IMR-90 (cell line): ENCODE measurements at regions not wholly inside any gene's neighbourhood (a gene's known extent, or its start where the extent isn't known, plus 50 kb on each side); places are given as distances from the start of the nearest gene placed in this dataset.

Experiments
- ATAC-seq: fragments of 200-7000 bp; cut with Tn5 transposase; 2 replicates; pipeline ENCODE4 v1.9.1; 2020; ENCODE audit warnings: low read depth, mild to moderate bottlenecking, moderate library complexity
- BruUV-seq: library from RNA; stranded (reverse); fragments of 400-500 nt; replicated peaks from 2 replicates; lab custom pipeline; 2021; lab: Mats Ljungman, UMichigan
- CTCF ChIA-PET: fragments of 300-600 bp; formaldehyde crosslinking; extraction: SDS; loops from one replicate; lab custom pipeline; 2021; ENCODE audit warnings: antibody characterized with exemption; lab: Yijun Ruan, JAX
- POLR2A ChIA-PET: fragments of 300-600 bp; sonication (Branson Sonifier 250); formaldehyde crosslinking; loops from one replicate; lab custom pipeline; 2022; ENCODE audit warnings: antibody characterized with exemption; ENCODE audit not compliant: unreplicated experiment; lab: Charles Lee
- DNase-seq: peaks from one replicate; pipeline ENCODE4 v3.0.0; 2013
- H2AFZ ChIP-seq: replicated peaks from 2 replicates; pipeline ENCODE3; 2013; ENCODE audit warnings: low read length, mild to moderate bottlenecking; ENCODE audit not compliant: poor library complexity
- H2AK5ac ChIP-seq: 2 replicates; pipeline ENCODE4 v1.6.1; 2013; ENCODE audit warnings: low read depth, low read length, inconsistent platforms
- H2AK9ac ChIP-seq: replicated peaks from 2 replicates; pipeline ENCODE3; 2013; ENCODE audit warnings: mild to moderate bottlenecking, low read depth, low read length, moderate library complexity; ENCODE audit not compliant: poor library complexity
- H2BK120ac ChIP-seq: 2 replicates; pipeline ENCODE4 v1.6.1; 2013; ENCODE audit warnings: low read depth, low read length, inconsistent platforms
- H2BK15ac ChIP-seq: 3 replicates; pipeline ENCODE4 v1.6.1; 2013; ENCODE audit warnings: low read depth, low read length, inconsistent platforms
- H2BK20ac ChIP-seq: 2 replicates; pipeline ENCODE4 v1.6.1; 2013; ENCODE audit warnings: low read depth, mild to moderate bottlenecking, inconsistent platforms, low read length, moderate library complexity
- H2BK5ac ChIP-seq: 2 replicates; pipeline ENCODE4 v1.6.1; 2013; ENCODE audit warnings: mild to moderate bottlenecking, low read depth, low read length, inconsistent platforms; ENCODE audit not compliant: poor library complexity, severe bottlenecking
- H3K14ac ChIP-seq: replicated peaks from 2 replicates; pipeline ENCODE4 v1.6.1; 2013; ENCODE audit warnings: low read depth, low read length, inconsistent platforms
- H3K18ac ChIP-seq: 2 replicates; pipeline ENCODE4 v1.6.1; 2013; ENCODE audit warnings: low read depth, low read length, control low read depth
- H3K23ac ChIP-seq: 2 replicates; pipeline ENCODE4 v1.6.1; 2013; ENCODE audit warnings: low read depth, low read length, inconsistent platforms
- H3K27ac ChIP-seq: 2 replicates; pipeline ENCODE4 v1.5.1; 2013; ENCODE audit warnings: mild to moderate bottlenecking, control low read depth, low read length; ENCODE audit not compliant: insufficient read depth
- H3K27me3 ChIP-seq: 2 replicates; pipeline ENCODE4 v1.6.1; 2013; ENCODE audit warnings: low read length; ENCODE audit not compliant: control insufficient read depth, insufficient read depth
- H3K36me3 ChIP-seq: 2 replicates; pipeline ENCODE4 v1.6.1; 2013; ENCODE audit warnings: low read length, mixed read lengths; ENCODE audit not compliant: control insufficient read depth, insufficient read depth
- H3K4ac ChIP-seq: 2 replicates; pipeline ENCODE4 v1.6.1; 2013; ENCODE audit warnings: low read depth, low read length, inconsistent platforms
- H3K4me1 ChIP-seq: 2 replicates; pipeline ENCODE4 v1.6.1; 2013; ENCODE audit warnings: low read length, mixed read lengths; ENCODE audit not compliant: control insufficient read depth, insufficient read depth
- H3K4me2 ChIP-seq: 2 replicates; pipeline ENCODE4 v1.6.1; 2013; ENCODE audit warnings: low read depth, mild to moderate bottlenecking, control low read depth, low read length, moderate library complexity
- H3K4me3 ChIP-seq: 2 replicates; pipeline ENCODE4 v1.5.1; 2013; ENCODE audit warnings: low read depth, mild to moderate bottlenecking, control low read depth, low read length, moderate library complexity; ENCODE audit not compliant: insufficient read depth
- H3K56ac ChIP-seq: 2 replicates; pipeline ENCODE4 v1.6.1; 2013; ENCODE audit warnings: low read length, inconsistent platforms; ENCODE audit not compliant: insufficient read depth; ENCODE audit errors: extremely low read depth
- H3K79me1 ChIP-seq, 2 experiments: 2 replicates each; pipeline ENCODE4 v1.6.1; 2013; ENCODE audit warnings: low read length in 2 of 2, inconsistent platforms in 1 of 2, low read depth in 1 of 2
- H3K9ac ChIP-seq: 2 replicates; pipeline ENCODE4 v1.6.1; 2013; ENCODE audit warnings: low read depth, low read length, control low read depth
- H3K9me1 ChIP-seq: 2 replicates; pipeline ENCODE4 v1.6.1; 2013; ENCODE audit warnings: low read length, inconsistent platforms; ENCODE audit not compliant: insufficient read depth
- H3K9me3 ChIP-seq: 2 replicates; pipeline ENCODE4 v1.6.1; 2013; ENCODE audit warnings: low read length; ENCODE audit not compliant: control insufficient read depth, insufficient read depth
- H4K20me1 ChIP-seq: 2 replicates; pipeline ENCODE4 v1.6.1; 2013; ENCODE audit warnings: low read length, inconsistent platforms; ENCODE audit not compliant: insufficient read depth
- H4K5ac ChIP-seq: 2 replicates; pipeline ENCODE4 v1.6.1; 2013; ENCODE audit warnings: mild to moderate bottlenecking, low read depth, low read length, control low read depth
- H4K8ac ChIP-seq, 2 experiments: 2 replicates each; pipeline ENCODE4 v1.6.1; 2013; ENCODE audit warnings: low read depth in 2 of 2, low read length in 2 of 2, control low read depth in 1 of 2, inconsistent platforms in 1 of 2
- H4K91ac ChIP-seq: 2 replicates; pipeline ENCODE4 v1.6.1; 2013; ENCODE audit warnings: low read depth, low read length, inconsistent platforms; ENCODE audit not compliant: insufficient read depth
- BHLHE40 ChIP-seq: fragments of 150-350 bp; IDR thresholded peaks from 2 replicates; pipeline ENCODE4 v1.6.1; 2016; ENCODE audit warnings: mild to moderate bottlenecking, low read depth, low read length
- FOS ChIP-seq: fragments of 150-350 bp; IDR thresholded peaks from 2 replicates; pipeline ENCODE4 v1.6.1; 2016; ENCODE audit warnings: low read depth, low read length
- POLR2A ChIP-seq: IDR thresholded peaks from 2 replicates; pipeline ENCODE4 v1.6.1; 2012; ENCODE audit warnings: mild to moderate bottlenecking, low read depth, low read length
- RCOR1 ChIP-seq: IDR thresholded peaks from 2 replicates; pipeline ENCODE4 v1.6.1; 2012; ENCODE audit warnings: mild to moderate bottlenecking, low read length, improper control_type of control experiment; ENCODE audit not compliant: insufficient replicate concordance
- WGBS, 2 experiments: methylation state at CpG; one replicate each; pipeline versions ENCODE4 v1.1.5 to v1.1.7; 2013; ENCODE audit warnings: missing lambda C conversion rate in 2 of 2; ENCODE audit not compliant: insufficient read length in 1 of 2; ENCODE audit errors: extremely low coverage in 2 of 2; 5-methylcytosine and 5-hydroxymethylcytosine counted together
- dilution Hi-C: fragments of 300-500 bp; cut with HindIII; formaldehyde crosslinking; loops from one replicate; pipeline ENCODE4 v1.14.3; 2018; ENCODE audit warnings: low sequenced_read_pairs; ENCODE audit not compliant: unreplicated experiment
- in situ Hi-C: fragments of 300-500 bp; cut with MboI; formaldehyde crosslinking; loops from 3 replicates; pipeline ENCODE4 v1.14.3; 2019; ENCODE audit warnings: low sequenced_read_pairs, inconsistent platforms, mixed read lengths
- intact Hi-C: fragments of 100-400 bp; cut with micrococcal nuclease; formaldehyde crosslinking; loops from 2 replicates; pipeline ENCODE4 v1.10.0; 2022

- intact Hi-C loops (no loop called here), in situ Hi-C loops (no loop called here), dilution Hi-C loops (no loop called here)
- Histone ChIP-seq H4K91ac (no peak overlapping the region), H3K79me1 (no peaks in the 10 kb centered on the region), H3K4ac (no peak overlapping the region), H3K14ac (no peak overlapping the region), H3K27me3 (no peaks in the 10 kb centered on the region), H3K4me2 (no peak overlapping the region), H2BK120ac (no peak overlapping the region), H2AK9ac (no peak overlapping the region), H3K56ac (no peak overlapping the region), H2BK15ac (no peak overlapping the region), H3K36me3 (no peaks in the 10 kb centered on the region), H4K20me1 (no peaks in the 10 kb centered on the region), H3K9ac (no peak overlapping the region), H2BK5ac (no peak overlapping the region), H3K23ac (no peak overlapping the region), H3K9me1 (no peaks in the 10 kb centered on the region), H2AFZ (no peak overlapping the region), H3K18ac (no peak overlapping the region), H2AK5ac (no peak overlapping the region), H2BK20ac (no peak overlapping the region), H4K8ac (no peak overlapping the region), H4K5ac (no peak overlapping the region), H3K9me3 (peaks cover 6% of the 10 kb centered on the region), H3K4me1 (no peaks in the 10 kb centered on the region), H3K27ac (no peak overlapping the region), H3K4me3 (no peak overlapping the region)
- DNase-seq (no peak), ATAC-seq (no peak)
- no CpG with 5 or more reads among the region's 5 CpGs for WGBS, 2 experiments
- TF ChIP-seq POLR2A (no peak), BHLHE40 (no peak), FOS (no peak), RCOR1 (no peak)
- POLR2A ChIA-PET, result no interaction called here
- CTCF ChIA-PET, result no interaction called here
- BruUV-seq, result no TSS peak
Observed at GRCh38 chr7:53428045-53428444, 392.6 kb downstream of the POM121L12 start.
